ENCODE measurements at regions not wholly inside any gene's neighbourhood (a gene's known extent, or its start where the extent isn't known, plus 50 kb on each side); places are given as distances from the start of the nearest gene placed in this dataset.

GRCh38 chr5:67643536-67643935 lies 446.9 kb upstream of the CD180 start:
- TF ChIP-seq CTCF (IDR thresholded peaks at IDR 0.05), result no peak
- no peak for TF ChIP-seq EP300 (IDR thresholded peaks at IDR 0.05)
